H9 (cell line): ENCODE measurements at regions not wholly inside any gene's neighbourhood (a gene's known extent, or its start where the extent isn't known, plus 50 kb on each side); places are given as distances from the start of the nearest gene placed in this dataset.

Experiments
- DNase-seq: peaks from one replicate; pipeline ENCODE4 v3.0.0-alpha.2; 2017
- H2AFZ ChIP-seq: one replicate; pipeline ENCODE4 v1.6.1; 2013; ENCODE audit warnings: mild to moderate bottlenecking, low read length, control low read depth, moderate library complexity
- H2AK5ac ChIP-seq: 2 replicates; pipeline ENCODE4 v1.6.1; 2013; ENCODE audit warnings: low read length, control low read depth, mixed read lengths; ENCODE audit not compliant: insufficient read length
- H2BK120ac ChIP-seq: one replicate; pipeline ENCODE4 v1.6.1; 2013; ENCODE audit warnings: low read depth, mild to moderate bottlenecking, low read length, control low read depth, inconsistent platforms; ENCODE audit not compliant: poor library complexity, severe bottlenecking
- H2BK12ac ChIP-seq: 2 replicates; pipeline ENCODE4 v1.6.1; 2013; ENCODE audit warnings: low read length, control low read depth, mixed read lengths, low read depth; ENCODE audit not compliant: insufficient read length
- H2BK15ac ChIP-seq: 2 replicates; pipeline ENCODE4 v1.6.1; 2013; ENCODE audit warnings: low read depth, low read length, control low read depth
- H2BK20ac ChIP-seq: one replicate; pipeline ENCODE4 v1.6.1; 2013; ENCODE audit warnings: low read depth, mild to moderate bottlenecking, low read length, control low read depth, inconsistent platforms; ENCODE audit not compliant: poor library complexity, severe bottlenecking
- H2BK5ac ChIP-seq: 2 replicates; pipeline ENCODE4 v1.6.1; 2013; ENCODE audit warnings: low read length, control low read depth, mixed read lengths; ENCODE audit not compliant: insufficient read length
- H3K14ac ChIP-seq: 2 replicates; pipeline ENCODE4 v1.6.1; 2013; ENCODE audit warnings: low read length, control low read depth; ENCODE audit not compliant: insufficient read depth
- H3K18ac ChIP-seq: 2 replicates; pipeline ENCODE4 v1.6.1; 2013; ENCODE audit warnings: low read depth, mild to moderate bottlenecking, mixed read lengths, low read length, control low read depth; ENCODE audit not compliant: insufficient read length
- H3K23ac ChIP-seq: 2 replicates; pipeline ENCODE4 v1.6.1; 2013; ENCODE audit warnings: low read length, control low read depth, mixed read lengths, low read depth; ENCODE audit not compliant: insufficient read length
- H3K23me2 ChIP-seq: 2 replicates; pipeline ENCODE4 v1.6.1; 2013; ENCODE audit warnings: low read depth, mild to moderate bottlenecking, mixed read lengths, low read length, control low read depth; ENCODE audit not compliant: insufficient read length, poor library complexity, severe bottlenecking
- H3K27ac ChIP-seq: 2 replicates; pipeline ENCODE4 v1.5.1; 2013; ENCODE audit warnings: low read length, control low read depth, mixed read lengths, low read depth; ENCODE audit not compliant: insufficient read length
- H3K27me3 ChIP-seq: 2 replicates; pipeline ENCODE4 v1.6.1; 2013; ENCODE audit warnings: low read length, control low read depth, inconsistent platforms; ENCODE audit not compliant: insufficient read depth
- H3K4ac ChIP-seq: 2 replicates; pipeline ENCODE4 v1.6.1; 2013; ENCODE audit warnings: low read depth, mild to moderate bottlenecking, control low read depth, inconsistent platforms, low read length, moderate library complexity
- H3K4me1 ChIP-seq: 2 replicates; pipeline ENCODE4 v1.6.1; 2013; ENCODE audit warnings: low read length, control low read depth, inconsistent platforms; ENCODE audit not compliant: insufficient read depth
- H3K4me2 ChIP-seq: 2 replicates; pipeline ENCODE4 v1.6.1; 2013; ENCODE audit warnings: low read length, control low read depth, mixed read lengths; ENCODE audit not compliant: insufficient read length, insufficient read depth
- H3K56ac ChIP-seq: 2 replicates; pipeline ENCODE4 v1.6.1; 2013; ENCODE audit warnings: low read depth, mild to moderate bottlenecking, mixed read lengths, low read length, control low read depth; ENCODE audit not compliant: insufficient read length
- H3K79me1 ChIP-seq: 2 replicates; pipeline ENCODE4 v1.6.1; 2013; ENCODE audit warnings: low read depth, mild to moderate bottlenecking, moderate library complexity, low read length, control low read depth, inconsistent platforms; ENCODE audit not compliant: insufficient read depth, poor library complexity, severe bottlenecking
- H3K79me2 ChIP-seq: 2 replicates; pipeline ENCODE4 v1.6.1; 2013; ENCODE audit warnings: low read length, control low read depth, inconsistent platforms; ENCODE audit not compliant: insufficient read depth
- H3K9ac ChIP-seq: 2 replicates; pipeline ENCODE4 v1.6.1; 2013; ENCODE audit warnings: low read length, control low read depth, mixed read lengths; ENCODE audit not compliant: insufficient read length; ENCODE audit errors: extremely low read depth
- H3K9me3 ChIP-seq: one replicate; pipeline ENCODE4 v1.6.1; 2013; ENCODE audit warnings: low read depth, low read length, inconsistent platforms; ENCODE audit not compliant: control insufficient read depth
- H3T11ph ChIP-seq: one replicate; pipeline ENCODE4 v1.6.1; 2013; ENCODE audit warnings: mild to moderate bottlenecking, low read length, control low read depth, inconsistent platforms
- H4K20me1 ChIP-seq: one replicate; pipeline ENCODE4 v1.6.1; 2013; ENCODE audit not compliant: control insufficient read depth, insufficient read length, insufficient read depth
- H4K5ac ChIP-seq: 2 replicates; pipeline ENCODE4 v1.6.1; 2013; ENCODE audit warnings: low read depth, mild to moderate bottlenecking, mixed read lengths, low read length, control low read depth; ENCODE audit not compliant: insufficient read length
- H4K8ac ChIP-seq: replicated peaks from 2 replicates; pipeline ENCODE4 v1.6.1; 2013; ENCODE audit warnings: low read length, control low read depth, mixed read lengths, low read depth; ENCODE audit not compliant: insufficient read length
- H4K91ac ChIP-seq: 2 replicates; pipeline ENCODE4 v1.6.1; 2013; ENCODE audit warnings: low read depth, mild to moderate bottlenecking, moderate library complexity, mixed read lengths, low read length, control low read depth; ENCODE audit not compliant: insufficient read length
- H3K27ac Mint-ChIP-seq, 3 experiments: 2 replicates in 2 of 3; 3 replicates in 1 of 3; pipeline ENCODE4 v1.8.0; 2020 to 2021; ENCODE audit warnings: mixed read lengths in 3 of 3, mild to moderate bottlenecking in 1 of 3, moderate library complexity in 1 of 3
- H3K27me3 Mint-ChIP-seq: 2 replicates; pipeline ENCODE4 v1.8.0; 2021; ENCODE audit warnings: low read depth, mild to moderate bottlenecking, moderate library complexity, mixed read lengths
- H3K36me3 Mint-ChIP-seq, 3 experiments: 2 replicates in 2 of 3; 3 replicates in 1 of 3; pipeline ENCODE4 v1.8.0; 2020 to 2021; ENCODE audit warnings: low read depth in 3 of 3, mixed read lengths in 3 of 3; ENCODE audit not compliant: insufficient read depth in 1 of 3
- H3K4me1 Mint-ChIP-seq, 2 experiments: 2 replicates each; pipeline ENCODE4 v1.8.0; 2020; ENCODE audit warnings: mixed read lengths in 2 of 2
- H3K4me3 Mint-ChIP-seq, 2 experiments: 2 replicates in 1 of 2; 3 replicates in 1 of 2; pipeline ENCODE4 v1.8.0; 2020 to 2021; ENCODE audit warnings: mild to moderate bottlenecking in 2 of 2, mixed read lengths in 2 of 2, moderate library complexity in 1 of 2
- H3K9me3 Mint-ChIP-seq, 2 experiments: 2 replicates in 1 of 2; 3 replicates in 1 of 2; pipeline ENCODE4 v1.8.0; 2020; ENCODE audit warnings: mild to moderate bottlenecking in 2 of 2, mixed read lengths in 2 of 2, moderate library complexity in 1 of 2
- CTCF ChIP-seq: fragments of 200-600 bp; sonication (generic); conservative IDR thresholded peaks from 3 replicates; pipeline ENCODE4 v1.8.0; 2021; ENCODE audit warnings: antibody characterized with exemption, mild to moderate bottlenecking
- WGBS: extraction: QIAGEN DNeasy Blood & Tissue Kit; methylation state at CpG from one replicate; pipeline ENCODE4 v1.1.7; 2013; ENCODE audit warnings: missing lambda C conversion rate, low lambda C conversion rate, mixed read lengths; ENCODE audit not compliant: insufficient read length; ENCODE audit errors: extremely low coverage; 5-methylcytosine and 5-hydroxymethylcytosine counted together

DNA sequence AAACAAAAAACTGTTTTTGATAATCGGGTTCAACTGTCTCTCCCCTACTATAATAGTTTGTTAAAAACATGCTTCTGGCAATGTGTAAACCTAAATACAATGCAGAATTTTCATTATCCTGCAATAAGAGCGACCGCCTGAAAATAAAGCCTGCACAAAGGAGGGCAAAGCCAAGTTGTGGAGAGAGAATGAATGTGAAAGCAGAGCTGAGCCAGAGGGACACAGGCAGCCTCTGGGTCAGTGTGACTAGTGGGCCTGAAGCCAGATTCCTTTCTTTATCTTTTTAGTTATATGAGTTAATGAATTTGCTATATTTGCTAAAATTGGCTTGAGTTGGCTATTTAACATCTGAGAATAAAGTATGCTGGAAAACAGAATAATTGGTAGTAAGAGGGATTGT lies 615.2 kb downstream of the PLA2G4A start:
- no peak for DNase-seq
- H3K27ac ChIP-seq, result no peak overlapping the region
- H2BK12ac ChIP-seq, result no peak overlapping the region
- no peak overlapping the region for H2BK15ac ChIP-seq
- H3K9ac ChIP-seq, result no peak overlapping the region
- H3K4me1 ChIP-seq, result no peaks in the 10 kb centered on the region; the same call in 1 of the 2 replicates
- H4K5ac ChIP-seq, result no peak overlapping the region
- no peak overlapping the region for H4K8ac ChIP-seq
- H3K36me3 Mint-ChIP-seq, result no peaks in the 10 kb centered on the region
- H2AFZ ChIP-seq, result no peak overlapping the region
- H2AK5ac ChIP-seq, result no peak overlapping the region
- WGBS, result no CpG with 5 or more reads among the region's 3 CpGs
- H3K9me3 Mint-ChIP-seq, result no peaks in the 10 kb centered on the region
- no peaks in the 10 kb centered on the region for H3K79me2 ChIP-seq
- H3K27ac Mint-ChIP-seq, result no peak overlapping the region
- no peak overlapping the region for H2BK5ac ChIP-seq
- H3K14ac ChIP-seq, result no peak overlapping the region
- H3T11ph ChIP-seq, result no peak overlapping the region
- no peak overlapping the region for H3K4ac ChIP-seq
- no peaks in the 10 kb centered on the region for H3K23me2 ChIP-seq
- no peaks in the 10 kb centered on the region for H3K27me3 Mint-ChIP-seq
- no peak overlapping the region for H3K18ac ChIP-seq
- no peak overlapping the region for H3K4me2 ChIP-seq
- H3K56ac ChIP-seq, result no peak overlapping the region
- H3K27me3 ChIP-seq, result no peaks in the 10 kb centered on the region
- H3K23ac ChIP-seq, result no peak overlapping the region
- no peak for TF ChIP-seq CTCF
- H4K20me1 ChIP-seq, result no peaks in the 10 kb centered on the region
- no peak overlapping the region for H4K91ac ChIP-seq
- H3K4me1 Mint-ChIP-seq, result peaks cover 17 to 19% of the 10 kb centered on the region in 2 experiments
- no peaks in the 10 kb centered on the region for H3K9me3 ChIP-seq
- no peak overlapping the region for H2BK20ac ChIP-seq
- no peak overlapping the region for H3K4me3 Mint-ChIP-seq
- no peaks in the 10 kb centered on the region for H3K79me1 ChIP-seq
- no peak overlapping the region for H2BK120ac ChIP-seq
